Psoas muscle (tissue), 7 donors: ENCODE measurements at regions not wholly inside any gene's neighbourhood (a gene's known extent, or its start where the extent isn't known, plus 50 kb on each side); places are given as distances from the start of the nearest gene placed in this dataset.

Experiments used
- ATAC-seq, 4 donors: fragments of 200-7000 bp; cut with Tn5 transposase; one replicate each; pipeline ENCODE4 v1.9.1; 2020; ENCODE audit warnings: moderate library complexity in 3 of 4, mild to moderate bottlenecking in 2 of 4
- DNase-seq, 2 donors: peaks; one replicate each; pipeline ENCODE4 v3.0.0-alpha.2; 2020
- H3K27ac ChIP-seq: fragments of 200-600 bp; one replicate; pipeline ENCODE4 v1.8.0; 2022
- H3K27me3 ChIP-seq, 3 donors: fragments of 200-600 bp in 1 of 3; one replicate each; pipeline versions ENCODE4 v1.6.1 to v1.8.0; 2013 to 2022; ENCODE audit warnings: low read length in 2 of 3, mild to moderate bottlenecking in 2 of 3, moderate library complexity in 1 of 3; ENCODE audit not compliant: insufficient read depth in 3 of 3
- H3K36me3 ChIP-seq, 2 donors: fragments of 200-600 bp in 1 of 2; one replicate each; pipeline versions ENCODE4 v1.6.1 to v1.8.0; 2013 to 2022; ENCODE audit warnings: low read depth in 1 of 2, mild to moderate bottlenecking in 1 of 2, moderate library complexity in 1 of 2; ENCODE audit not compliant: insufficient read depth in 1 of 2
- H3K4me1 ChIP-seq: fragments of 200-600 bp; one replicate; pipeline ENCODE4 v1.8.0; 2022
- H3K4me3 ChIP-seq: fragments of 200-600 bp; one replicate; pipeline ENCODE4 v1.8.0; 2022; ENCODE audit warnings: mild to moderate bottlenecking
- H3K9me3 ChIP-seq: fragments of 200-600 bp; one replicate; pipeline ENCODE4 v1.8.0; 2022
- WGBS, 3 donors: extraction: QIAGEN DNeasy Blood & Tissue Kit; methylation state at CpG; one replicate each; pipeline versions ENCODE4 v1.1.6 to v1.1.7; 2013; 5-methylcytosine and 5-hydroxymethylcytosine counted together
- intact Hi-C, 2 donors: fragments of 100-400 bp; cut with DNase I; formaldehyde crosslinking; loops; one replicate each; pipeline versions ENCODE4 v1.11.0 to v1.14.2; 2022
- TF ChIP-seq, protein P1 (sequence below): fragments of 200-600 bp; IDR thresholded peaks from one replicate; pipeline ENCODE4 v1.8.0; 2022; ENCODE audit warnings: antibody characterized with exemption
- donor health status: healthy with polysubstance abuse.
- donor health status: DM: no; HTN: no; CAD: no; lungs with moderate emphysema.
- donor health status: Bipolar disorder and iron deficiency.
- donor health status: healthy.
- donor health status: DM: yes; HTN: yes; CAD: no.
- donor health status: DM: no; HTN: no; CAD: no.
- donor health status: DM: yes; HTN: yes; CAD: no.

DNA sequence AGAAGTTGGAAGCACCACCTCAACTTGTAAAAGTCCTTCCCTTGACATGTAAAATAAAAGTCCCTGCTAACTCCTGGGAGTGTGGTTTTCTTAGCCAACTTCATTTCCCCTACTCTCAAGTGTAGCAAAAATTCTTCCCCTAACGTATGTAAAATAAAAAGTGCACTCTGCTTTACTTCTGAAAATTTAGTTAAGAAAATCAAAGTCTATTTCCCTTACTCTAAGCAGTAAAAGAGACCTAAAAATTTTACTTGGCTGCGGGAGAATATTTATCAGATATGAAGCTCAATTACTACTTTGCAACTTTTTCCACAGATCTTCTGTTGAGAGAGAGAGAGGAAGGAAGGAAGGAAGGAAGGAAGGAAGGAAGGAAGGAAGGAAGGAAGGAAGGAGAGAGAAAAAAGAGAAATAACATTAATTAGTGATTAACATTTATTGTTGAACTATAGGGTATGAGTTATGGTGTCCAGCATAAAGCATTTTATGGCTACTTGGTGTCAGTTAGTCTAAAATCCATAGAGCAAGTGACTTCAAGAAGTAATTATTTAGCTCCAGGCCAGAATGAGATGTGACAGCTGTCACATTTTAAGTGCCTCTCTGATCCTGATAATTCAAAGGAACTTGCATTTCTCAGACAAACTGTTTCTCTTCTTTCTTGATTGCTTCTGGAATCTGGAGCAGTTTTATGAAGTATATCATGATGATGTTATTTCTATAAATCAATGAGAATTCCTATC, 210.3 kb downstream of the TMX3 start:
- TF ChIP-seq, protein P1, sequence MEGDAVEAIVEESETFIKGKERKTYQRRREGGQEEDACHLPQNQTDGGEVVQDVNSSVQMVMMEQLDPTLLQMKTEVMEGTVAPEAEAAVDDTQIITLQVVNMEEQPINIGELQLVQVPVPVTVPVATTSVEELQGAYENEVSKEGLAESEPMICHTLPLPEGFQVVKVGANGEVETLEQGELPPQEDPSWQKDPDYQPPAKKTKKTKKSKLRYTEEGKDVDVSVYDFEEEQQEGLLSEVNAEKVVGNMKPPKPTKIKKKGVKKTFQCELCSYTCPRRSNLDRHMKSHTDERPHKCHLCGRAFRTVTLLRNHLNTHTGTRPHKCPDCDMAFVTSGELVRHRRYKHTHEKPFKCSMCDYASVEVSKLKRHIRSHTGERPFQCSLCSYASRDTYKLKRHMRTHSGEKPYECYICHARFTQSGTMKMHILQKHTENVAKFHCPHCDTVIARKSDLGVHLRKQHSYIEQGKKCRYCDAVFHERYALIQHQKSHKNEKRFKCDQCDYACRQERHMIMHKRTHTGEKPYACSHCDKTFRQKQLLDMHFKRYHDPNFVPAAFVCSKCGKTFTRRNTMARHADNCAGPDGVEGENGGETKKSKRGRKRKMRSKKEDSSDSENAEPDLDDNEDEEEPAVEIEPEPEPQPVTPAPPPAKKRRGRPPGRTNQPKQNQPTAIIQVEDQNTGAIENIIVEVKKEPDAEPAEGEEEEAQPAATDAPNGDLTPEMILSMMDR, result no peak
- Histone ChIP-seq H3K27me3 (no peaks in the 10 kb centered on the region), H3K27ac (no peak overlapping the region), H3K9me3 (no peaks in the 10 kb centered on the region), H3K4me1 (no peaks in the 10 kb centered on the region), H3K4me3 (no peak overlapping the region), H3K36me3 (no peaks in the 10 kb centered on the region)
- DNase-seq, result no peak
- no peak for ATAC-seq
- intact Hi-C loops, result no loop called here
- WGBS, 3 donors, result 74 to 79% (median 78%) methylated on average over 2 of the region's 2 CpGs

GRCh38 chr18:68500556-68500955, 214.4 kb downstream of the TMX3 start:
- H3K4me1 ChIP-seq, result no peaks in the 10 kb centered on the region
- H3K36me3 ChIP-seq, result no peaks in the 10 kb centered on the region
- no peaks in the 10 kb centered on the region for H3K27me3 ChIP-seq
- intact Hi-C loops, result no loop called here
- WGBS, 3 donors, result 90 to 93% (median 91%) methylated on average over 4 of the region's 4 CpGs
- H3K27ac ChIP-seq, result no peak overlapping the region
- H3K9me3 ChIP-seq, result no peaks in the 10 kb centered on the region
- DNase-seq (no peak), ATAC-seq (no peak)
- no peak overlapping the region for H3K4me3 ChIP-seq
- TF ChIP-seq, protein P1, result no peak

DNA sequence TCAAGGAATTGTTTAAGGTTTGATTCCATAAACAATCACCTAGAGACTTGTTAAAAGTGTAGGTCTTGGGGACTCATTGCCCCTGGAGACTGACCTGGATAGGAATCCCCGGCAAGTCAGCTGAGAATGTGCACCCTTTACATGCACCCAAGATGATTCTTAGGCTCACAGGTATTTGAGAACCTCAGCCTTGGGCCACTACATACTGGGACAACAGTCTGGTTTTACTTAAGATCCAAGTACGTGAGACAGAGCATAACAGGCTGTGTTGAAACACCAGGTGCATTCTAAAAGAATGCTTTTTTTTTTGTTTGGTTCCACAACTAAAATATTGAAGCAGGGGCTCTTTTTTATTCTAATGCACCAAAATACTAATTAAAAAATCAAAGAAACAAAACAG, 215.8 kb downstream of the TMX3 start:
- Histone ChIP-seq H3K27ac (no peak overlapping the region), H3K4me3 (no peak overlapping the region), H3K9me3 (no peaks in the 10 kb centered on the region), H3K27me3 (no peaks in the 10 kb centered on the region), H3K4me1 (no peaks in the 10 kb centered on the region), H3K36me3 (no peaks in the 10 kb centered on the region)
- WGBS, 3 donors, result 73 to 79% (median 77%) methylated on average over 2 of the region's 2 CpGs
- DNase-seq (no peak), ATAC-seq (no peak)
- TF ChIP-seq, protein P1, result no peak
- intact Hi-C loops, result no loop called here

DNA sequence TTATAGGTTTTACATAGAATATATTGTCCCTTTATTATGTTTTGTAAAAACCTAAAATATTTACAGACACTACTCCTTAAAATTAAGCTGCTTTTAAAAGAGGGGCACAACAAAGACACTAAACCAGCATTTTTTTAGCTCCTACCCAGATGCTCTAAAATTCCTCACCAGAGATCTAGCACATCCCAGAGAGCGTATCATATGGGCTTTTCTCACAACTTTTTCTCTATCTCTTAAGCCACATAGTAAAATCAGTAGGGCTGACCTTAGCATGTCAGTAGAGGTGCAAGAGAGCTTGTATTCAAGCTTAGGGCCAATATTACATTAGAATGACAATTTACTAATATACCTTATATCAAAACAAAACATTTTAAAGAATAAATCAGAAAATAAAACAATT, 216.3 kb downstream of the TMX3 start:
- Histone ChIP-seq H3K4me1 (no peaks in the 10 kb centered on the region), H3K27ac (no peak overlapping the region), H3K27me3 (no peaks in the 10 kb centered on the region), H3K4me3 (no peak overlapping the region), H3K36me3 (no peaks in the 10 kb centered on the region), H3K9me3 (no peaks in the 10 kb centered on the region)
- TF ChIP-seq, protein P1, result no peak
- intact Hi-C loops, result no loop called here
- DNase-seq (no peak), ATAC-seq (no peak)
- 92 to 100% (median 95%) methylated on average over 1 of the region's 1 CpG for WGBS, 3 donors

- DNase-seq (no peak), ATAC-seq (no peak)
- no peaks in the 10 kb centered on the region for H3K9me3 ChIP-seq
- H3K27me3 ChIP-seq, result no peaks in the 10 kb centered on the region
- TF ChIP-seq, protein P1, result no peak
- H3K27ac ChIP-seq, result no peak overlapping the region
- H3K36me3 ChIP-seq, result no peaks in the 10 kb centered on the region
- intact Hi-C loops, result no loop called here
- WGBS, 3 donors, result 83 to 96% (median 95%) methylated on average over 1 of the region's 1 CpG
- no peak overlapping the region for H3K4me3 ChIP-seq
- no peaks in the 10 kb centered on the region for H3K4me1 ChIP-seq
Measured at GRCh38 chr18:68498185-68498584, 216.7 kb downstream of the TMX3 start.
